ENCODE measurements at regions not wholly inside any gene's neighbourhood (a gene's known extent, or its start where the extent isn't known, plus 50 kb on each side); places are given as distances from the start of the nearest gene placed in this dataset.

DNA sequence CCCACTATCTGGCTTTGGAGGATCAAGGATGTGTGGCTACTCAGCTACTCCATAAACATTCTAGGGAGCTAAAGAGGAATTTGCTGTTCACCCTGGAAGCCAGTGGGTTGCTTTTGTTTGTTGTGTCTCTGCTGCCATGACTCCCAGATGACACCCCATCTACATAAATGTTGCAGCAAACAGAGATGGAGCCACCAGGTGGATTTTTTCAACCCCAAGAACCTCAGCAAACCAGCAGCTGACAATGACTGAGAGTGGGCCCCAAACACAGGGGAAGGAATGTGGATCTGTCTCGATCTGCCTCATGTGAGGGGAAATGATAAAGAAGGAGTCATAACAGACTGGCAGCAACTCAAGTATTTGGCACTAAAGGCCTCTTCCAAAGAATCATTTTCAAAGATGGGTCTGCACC is 132.7 kb upstream of the TNC start:
- TF ChIP-seq, protein P1, sequence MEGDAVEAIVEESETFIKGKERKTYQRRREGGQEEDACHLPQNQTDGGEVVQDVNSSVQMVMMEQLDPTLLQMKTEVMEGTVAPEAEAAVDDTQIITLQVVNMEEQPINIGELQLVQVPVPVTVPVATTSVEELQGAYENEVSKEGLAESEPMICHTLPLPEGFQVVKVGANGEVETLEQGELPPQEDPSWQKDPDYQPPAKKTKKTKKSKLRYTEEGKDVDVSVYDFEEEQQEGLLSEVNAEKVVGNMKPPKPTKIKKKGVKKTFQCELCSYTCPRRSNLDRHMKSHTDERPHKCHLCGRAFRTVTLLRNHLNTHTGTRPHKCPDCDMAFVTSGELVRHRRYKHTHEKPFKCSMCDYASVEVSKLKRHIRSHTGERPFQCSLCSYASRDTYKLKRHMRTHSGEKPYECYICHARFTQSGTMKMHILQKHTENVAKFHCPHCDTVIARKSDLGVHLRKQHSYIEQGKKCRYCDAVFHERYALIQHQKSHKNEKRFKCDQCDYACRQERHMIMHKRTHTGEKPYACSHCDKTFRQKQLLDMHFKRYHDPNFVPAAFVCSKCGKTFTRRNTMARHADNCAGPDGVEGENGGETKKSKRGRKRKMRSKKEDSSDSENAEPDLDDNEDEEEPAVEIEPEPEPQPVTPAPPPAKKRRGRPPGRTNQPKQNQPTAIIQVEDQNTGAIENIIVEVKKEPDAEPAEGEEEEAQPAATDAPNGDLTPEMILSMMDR (IDR thresholded peaks at IDR 0.05; ENCODE audit: insufficient read depth, low read length, poor library complexity, severe bottlenecking): no peak
- no peak for TF ChIP-seq EZH2phosphoT487 (conservative IDR thresholded peaks at IDR 0.05; ENCODE audit: low read length)
